GM21390 (cell line): ENCODE measurements at regions not wholly inside any gene's neighbourhood (a gene's known extent, or its start where the extent isn't known, plus 50 kb on each side); places are given as distances from the start of the nearest gene placed in this dataset.

ENCODE experiments used
- ATAC-seq: cut with Tn5 transposase; IDR thresholded peaks from one replicate; pipeline ENCODE4 v1.9.1; 2021; ENCODE audit not compliant: unreplicated experiment

GRCh38 chr1:240672132-240672811 is 60.3 kb upstream of the GREM2 start:
- ATAC-seq: no peak

GRCh38 chr1:240667351-240667750 is 55.4 kb upstream of the GREM2 start:
- ATAC-seq: no peak

GRCh38 chr1:240666568-240667198 is 54.7 kb upstream of the GREM2 start:
- no peak for ATAC-seq

GRCh38 chr1:240663169-240663879 is 51.4 kb upstream of the GREM2 start:
- no peak for ATAC-seq
